Neural progenitor cell (in vitro differentiated cells): ENCODE measurements at regions not wholly inside any gene's neighbourhood (a gene's known extent, or its start where the extent isn't known, plus 50 kb on each side); places are given as distances from the start of the nearest gene placed in this dataset.

ENCODE experiments used
- EZH2 ChIP-seq: fragments of 200-600 bp; sonication (generic); IDR thresholded peaks from 2 replicates; pipeline ENCODE4 v1.6.1; 2017; ENCODE audit warnings: antibody characterized with exemption, mild to moderate bottlenecking, moderate library complexity
- EZH2phosphoT487 ChIP-seq: fragments of 200-600 bp; sonication (generic); IDR thresholded peaks from 2 replicates; pipeline ENCODE4 v1.6.1; 2017; ENCODE audit warnings: antibody characterized with exemption
- TF ChIP-seq, protein P1 (sequence below): fragments of 200-600 bp; sonication (generic); IDR thresholded peaks from 2 replicates; pipeline ENCODE4 v1.5.1; 2017; ENCODE audit warnings: antibody characterized with exemption, mild to moderate bottlenecking

DNA sequence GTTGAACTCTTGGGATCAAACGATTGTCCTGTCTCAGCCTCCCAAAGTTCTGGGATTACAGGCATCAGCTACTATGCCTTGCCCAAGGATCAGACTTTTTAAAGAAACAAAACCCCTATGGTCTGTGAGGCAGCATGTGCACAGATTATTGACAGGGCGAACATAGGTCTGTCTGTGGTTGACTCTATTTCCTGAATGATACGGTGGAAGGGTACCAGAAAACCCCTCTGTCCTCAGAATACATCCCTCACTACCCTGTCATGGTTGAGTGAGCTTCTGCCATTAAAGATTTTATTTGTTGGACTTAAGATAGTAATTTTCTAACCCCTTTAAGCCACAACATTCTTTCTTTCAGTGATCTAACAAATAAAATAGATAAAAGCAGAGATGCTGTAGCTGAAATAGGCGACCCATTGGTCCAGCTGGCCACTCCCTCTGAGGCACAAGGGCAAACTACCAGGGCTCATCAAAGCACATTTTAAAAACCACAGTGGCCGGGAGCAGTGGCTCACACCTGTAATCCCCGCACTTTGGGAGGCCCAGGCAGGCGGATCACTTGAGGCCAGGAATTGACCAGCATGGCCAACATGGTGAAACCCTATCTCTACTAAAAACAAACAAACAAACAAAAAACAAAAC is 84.9 kb upstream of the ANKRD55 start:
- TF ChIP-seq, protein P1, sequence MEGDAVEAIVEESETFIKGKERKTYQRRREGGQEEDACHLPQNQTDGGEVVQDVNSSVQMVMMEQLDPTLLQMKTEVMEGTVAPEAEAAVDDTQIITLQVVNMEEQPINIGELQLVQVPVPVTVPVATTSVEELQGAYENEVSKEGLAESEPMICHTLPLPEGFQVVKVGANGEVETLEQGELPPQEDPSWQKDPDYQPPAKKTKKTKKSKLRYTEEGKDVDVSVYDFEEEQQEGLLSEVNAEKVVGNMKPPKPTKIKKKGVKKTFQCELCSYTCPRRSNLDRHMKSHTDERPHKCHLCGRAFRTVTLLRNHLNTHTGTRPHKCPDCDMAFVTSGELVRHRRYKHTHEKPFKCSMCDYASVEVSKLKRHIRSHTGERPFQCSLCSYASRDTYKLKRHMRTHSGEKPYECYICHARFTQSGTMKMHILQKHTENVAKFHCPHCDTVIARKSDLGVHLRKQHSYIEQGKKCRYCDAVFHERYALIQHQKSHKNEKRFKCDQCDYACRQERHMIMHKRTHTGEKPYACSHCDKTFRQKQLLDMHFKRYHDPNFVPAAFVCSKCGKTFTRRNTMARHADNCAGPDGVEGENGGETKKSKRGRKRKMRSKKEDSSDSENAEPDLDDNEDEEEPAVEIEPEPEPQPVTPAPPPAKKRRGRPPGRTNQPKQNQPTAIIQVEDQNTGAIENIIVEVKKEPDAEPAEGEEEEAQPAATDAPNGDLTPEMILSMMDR = no peak
- TF ChIP-seq EZH2 = no peak
- TF ChIP-seq EZH2phosphoT487 = no peak
